GM12878 (cell line): ENCODE measurements at regions not wholly inside any gene's neighbourhood (a gene's known extent, or its start where the extent isn't known, plus 50 kb on each side); places are given as distances from the start of the nearest gene placed in this dataset.
A peak's percentile ranks its signal among the peaks of the same experiment; 100 is the strongest.

Experiments
- ATAC-seq: fragments of 200-7000 bp; cut with Tn5 transposase; 3 replicates; pipeline ENCODE4 v1.9.1; 2020; ENCODE audit warnings: mild to moderate bottlenecking, moderate library complexity
- BruUV-seq: library from RNA; stranded (reverse); fragments of 400-500 nt; replicated peaks from 2 replicates; lab custom pipeline; 2021; lab: Mats Ljungman, UMichigan
- CTCF ChIA-PET: fragments of 300-600 bp; sonication (Branson Sonifier 250); formaldehyde crosslinking; extraction: SDS; loops from one replicate; lab custom pipeline; 2021; ENCODE audit warnings: inconsistent platforms; lab: Yijun Ruan, JAX
- POLR2A ChIA-PET: fragments of 350-600 bp; formaldehyde crosslinking; extraction: SDS; loops from one replicate; lab custom pipeline; 2021; ENCODE audit warnings: inconsistent platforms; lab: Charles Lee
- RAD21 ChIA-PET: fragments of 300-600 bp; sonication (Branson Sonifier 250); formaldehyde crosslinking; loops from one replicate; lab custom pipeline; 2023; ENCODE audit warnings: antibody characterized with exemption; ENCODE audit not compliant: unreplicated experiment; lab: Charles Lee
- SMC1A ChIA-PET: fragments of 300-600 bp; sonication (Branson Sonifier 250); formaldehyde crosslinking; loops from one replicate; lab custom pipeline; 2023; ENCODE audit not compliant: unreplicated experiment, uncharacterized antibody; lab: Charles Lee
- DNase-seq: peaks from one replicate; pipeline ENCODE4 v3.0.0-alpha.2; 2011; ENCODE audit warnings: low read depth, low spot score
- FAIRE-seq: peaks from 3 replicates; lab custom pipeline; 2011; peaks lifted over from hg19 to GRCh38; lab: Jason Lieb, UNC
- H2AFZ ChIP-seq: 2 replicates; pipeline ENCODE4 v1.6.0; 2011; ENCODE audit warnings: low read depth, low read length, control low read depth; ENCODE audit not compliant: control insufficient read depth
- H3K27ac ChIP-seq: 2 replicates; pipeline ENCODE4 v1.5.1; 2011; ENCODE audit warnings: control low read depth; ENCODE audit not compliant: control insufficient read depth, insufficient read depth
- H3K27me3 ChIP-seq, 2 experiments: replicated peaks in 1 of 2; 2 replicates each; pipeline versions ENCODE4 v1.6.0 to v1.6.1; 2011; ENCODE audit warnings: low read length in 1 of 2; ENCODE audit not compliant: control insufficient read depth in 2 of 2, insufficient read depth in 2 of 2
- H3K36me3 ChIP-seq, 2 experiments: 2 replicates each; pipeline ENCODE4 v1.5.1; 2011; ENCODE audit warnings: low read length in 1 of 2; ENCODE audit not compliant: control insufficient read depth in 2 of 2, insufficient read depth in 2 of 2
- H3K4me1 ChIP-seq: 2 replicates; pipeline ENCODE4 v1.6.1; 2011; ENCODE audit warnings: mild to moderate bottlenecking, low read length, moderate library complexity, mixed read lengths; ENCODE audit not compliant: control insufficient read depth, insufficient read depth
- H3K4me2 ChIP-seq: 2 replicates; pipeline ENCODE4 v1.6.0; 2011; ENCODE audit warnings: control low read depth; ENCODE audit not compliant: control insufficient read depth, insufficient read depth
- H3K4me3 ChIP-seq: fragments of 200-600 bp; sonication (generic); 2 replicates; pipeline ENCODE4 v1.5.1; 2016
- H3K79me2 ChIP-seq: 2 replicates; pipeline ENCODE4 v1.6.0; 2011; ENCODE audit warnings: low read length; ENCODE audit not compliant: control insufficient read depth, insufficient read depth
- H3K9ac ChIP-seq: 2 replicates; pipeline ENCODE4 v1.8.0; 2011; ENCODE audit warnings: low read length, control low read depth, mixed read lengths; ENCODE audit not compliant: control insufficient read depth, insufficient read depth
- H3K9me3 ChIP-seq: replicated peaks from 3 replicates; pipeline ENCODE4 v1.5.1; 2011; ENCODE audit warnings: mild to moderate bottlenecking, low read length; ENCODE audit not compliant: control insufficient read depth, insufficient read depth
- H4K20me1 ChIP-seq: 2 replicates; pipeline ENCODE4 v1.6.0; 2011; ENCODE audit not compliant: control insufficient read depth, insufficient read depth
- E4F1 ChIP-seq: fragments of 450-650 bp; IDR thresholded peaks from 2 replicates; pipeline ENCODE4 v1.6.1; 2018; ENCODE audit warnings: borderline replicate concordance, mild to moderate bottlenecking; ENCODE audit not compliant: partially characterized antibody
- ETV6 ChIP-seq, 2 experiments: fragments of 450-650 bp in 1 of 2; IDR thresholded peaks in 1 of 2; conservative IDR thresholded peaks in 1 of 2; 2 replicates each; pipeline ENCODE4 v1.6.1; 2014; ENCODE audit warnings: antibody characterized with exemption in 1 of 2, borderline replicate concordance in 1 of 2, low read depth in 1 of 2, mild to moderate bottlenecking in 1 of 2, moderate library complexity in 1 of 2
- MXI1 ChIP-seq: fragments of 150-350 bp; IDR thresholded peaks from 2 replicates; pipeline ENCODE4 v1.6.1; 2011; ENCODE audit warnings: low read depth, mild to moderate bottlenecking, inconsistent platforms, low read length, improper control_type of control experiment
- NFYA ChIP-seq: IDR thresholded peaks from 2 replicates; pipeline ENCODE4 v1.6.1; 2011; ENCODE audit warnings: low read depth, mild to moderate bottlenecking, low read length, improper control_type of control experiment, borderline replicate concordance
- RELA ChIP-seq: fragments of 450-650 bp; IDR thresholded peaks from 2 replicates; pipeline ENCODE4 v1.8.0; 2014; ENCODE audit warnings: borderline replicate concordance; ENCODE audit not compliant: partially characterized antibody
- REST ChIP-seq: IDR thresholded peaks from 2 replicates; pipeline ENCODE4 v1.6.1; 2012; ENCODE audit warnings: mild to moderate bottlenecking, low read depth, low read length
- SUPT20H ChIP-seq: IDR thresholded peaks from 2 replicates; pipeline ENCODE4 v1.6.1; 2011; ENCODE audit warnings: low read depth, mild to moderate bottlenecking, low read length, moderate library complexity, borderline replicate concordance; ENCODE audit not compliant: control insufficient read depth
- USF1 ChIP-seq: IDR thresholded peaks from 2 replicates; pipeline ENCODE4 v1.6.1; 2011; ENCODE audit warnings: borderline replicate concordance, low read depth, mild to moderate bottlenecking, moderate library complexity, mixed read lengths, low read length; ENCODE audit not compliant: insufficient read depth; ENCODE audit errors: extremely low read length
- WGBS: methylation state at CpG from one replicate; pipeline ENCODE4 v1.1.6; 2016; ENCODE audit warnings: low lambda C conversion rate; ENCODE audit not compliant: insufficient replicate concordance, insufficient coverage; ENCODE audit errors: missing lambda C conversion rate; 5-methylcytosine and 5-hydroxymethylcytosine counted together
- in situ Hi-C: fragments of 300-500 bp; cut with MboI; formaldehyde crosslinking; loops from 9 replicates; pipeline ENCODE4 v1.14.3; 2018; ENCODE audit warnings: mixed read lengths
- intact Hi-C: fragments of 100-400 bp; cut with micrococcal nuclease; formaldehyde crosslinking; loops from one replicate; pipeline ENCODE4 v1.14.2; 2022; ENCODE audit not compliant: unreplicated experiment

- H3K9ac ChIP-seq: no peak overlapping the region
- H3K36me3 ChIP-seq: no peaks in the 10 kb centered on the region
- FAIRE-seq: no peak
- ChIA-PET CTCF (interaction anchor here (0.7 to 1.9 kb wide), 3 partner anchors 8 to 402 kb away, joined by 3 to 4 read pairs (median 3); no protein-coding TSS in a partner anchor), RAD21 (no interaction called here), SMC1A (no interaction called here), POLR2A (no interaction called here)
- H3K27ac ChIP-seq: no peak overlapping the region
- H2AFZ ChIP-seq: no peak overlapping the region
- H3K27me3 ChIP-seq: no peaks in the 10 kb centered on the region; a peak in 1 of 4 replicates
- 0% methylated on average over 2 of the region's 2 CpGs for WGBS
- no peaks in the 10 kb centered on the region for H4K20me1 ChIP-seq
- TF ChIP-seq NFYA: no peak
- TF ChIP-seq REST: peak; percentile 89
- H3K4me2 ChIP-seq: no peak overlapping the region
- in situ Hi-C loops: no loop called here
- H3K4me1 ChIP-seq: no peaks in the 10 kb centered on the region
- DNase-seq: no peak
- intact Hi-C loops: no loop called here
- no peak for ATAC-seq
- H3K4me3 ChIP-seq: no peak overlapping the region
- H3K79me2 ChIP-seq: no peaks in the 10 kb centered on the region
- H3K9me3 ChIP-seq: no peaks in the 10 kb centered on the region; the same call in 2 of the 3 replicates
- BruUV-seq: no TSS peak
These were observed 199.7 kb downstream of the C11orf91 start for GRCh38 chr11:33500861-33501479.

- BruUV-seq: no TSS peak
- H3K36me3 ChIP-seq: no peaks in the 10 kb centered on the region
- H4K20me1 ChIP-seq: no peaks in the 10 kb centered on the region
- no peak overlapping the region for H3K4me3 ChIP-seq
- H3K9me3 ChIP-seq: no peaks in the 10 kb centered on the region; the same call in 2 of the 3 replicates
- H3K79me2 ChIP-seq: no peaks in the 10 kb centered on the region
- no peak overlapping the region for H3K4me2 ChIP-seq
- no peak overlapping the region for H3K9ac ChIP-seq
- ChIA-PET POLR2A (no interaction called here), CTCF (no interaction called here), SMC1A (no interaction called here), RAD21 (no interaction called here)
- no peak for FAIRE-seq
- no peak overlapping the region for H3K27ac ChIP-seq
- no peak overlapping the region for H2AFZ ChIP-seq
- no peaks in the 10 kb centered on the region for H3K4me1 ChIP-seq
- no peaks in the 10 kb centered on the region for H3K27me3 ChIP-seq
- in situ Hi-C loops (no loop called here), intact Hi-C loops (no loop called here)
- no peak for DNase-seq
- 30% methylated on average over 1 of the region's 1 CpG for WGBS
- ATAC-seq: no peak
- no peak for TF ChIP-seq ETV6 (conservative IDR thresholded peaks at IDR 0.05 in 1 of 2, IDR thresholded peaks at IDR 0.05 in 1 of 2; ENCODE audit: borderline replicate concordance in 1 of 2, low read depth in 1 of 2)
- no peak for TF ChIP-seq E4F1
- TF ChIP-seq SUPT20H: no peak
- no peak for TF ChIP-seq RELA
- TF ChIP-seq USF1: no peak
- TF ChIP-seq MXI1: no peak
These were observed 200.3 kb downstream of the C11orf91 start for GRCh38 chr11:33500332-33500731.
